ENCODE measurements at regions not wholly inside any gene's neighbourhood (a gene's known extent, or its start where the extent isn't known, plus 50 kb on each side); places are given as distances from the start of the nearest gene placed in this dataset.
A peak's percentile ranks its signal among the peaks of the same experiment; 100 is the strongest.
"Not testable (repeated sequence)": the region's sequence is repeated elsewhere in the genome, so short reads cannot be mapped to it uniquely, and the experiment has no call there.

- H3K27me3 ChIP-seq (ENCODE audit: control insufficient read depth, insufficient read depth, low read length), result peaks cover 6% of the 10 kb centered on the region
Observed at GRCh38 chr2:242046206-242046826, 176.8 kb downstream of the RTP5 start.

GRCh38 chr2:242047963-242048362, 178.4 kb downstream of the RTP5 start:
- H3K27ac ChIP-seq (ENCODE audit: insufficient read depth, low read length), result no peak overlapping the region
- H4K20me1 ChIP-seq (ENCODE audit: control insufficient read depth, extremely low read depth, insufficient read depth, low read length), result no peaks in the 10 kb centered on the region
- no peak overlapping the region for H2AFZ ChIP-seq (ENCODE audit: low read length)
- no peak for DNase-seq (ENCODE audit: low read depth in 2 of 2)
- H3K36me3 ChIP-seq (ENCODE audit: control insufficient read depth, insufficient read depth, low read length), result no peaks in the 10 kb centered on the region
- H3K79me2 ChIP-seq (ENCODE audit: control insufficient read depth, insufficient read depth, low read length), result no peaks in the 10 kb centered on the region
- H3K9me3 ChIP-seq (ENCODE audit: control insufficient read depth, insufficient read depth, low read depth, low read length), result no peaks in the 10 kb centered on the region
- TF ChIP-seq EZH2 (IDR thresholded peaks at IDR 0.05; ENCODE audit: low read length, missing control alignments) (peak; percentile 44), CTCF (conservative IDR thresholded peaks at IDR 0.05 in 1 of 2, IDR thresholded peaks at IDR 0.05 in 1 of 2; ENCODE audit: low read depth in 1 of 2, low read length in 2 of 2) (no peak)
- no peak overlapping the region for H3K4me2 ChIP-seq (ENCODE audit: extremely low read depth, insufficient read depth, low read length)
- peaks cover 6% of the 10 kb centered on the region for H3K27me3 ChIP-seq (ENCODE audit: control insufficient read depth, insufficient read depth, low read length)
- H3K4me1 ChIP-seq (ENCODE audit: control insufficient read depth, extremely low read depth, insufficient read depth, low read length), result no peaks in the 10 kb centered on the region
- no peak overlapping the region for H3K4me3 ChIP-seq (replicated peaks in 1 of 4; ENCODE audit: control extremely low read depth in 1 of 4, insufficient read depth in 1 of 4, low read depth in 3 of 4, low read length in 4 of 4)
- no peak overlapping the region for H3K9ac ChIP-seq (ENCODE audit: insufficient read depth, low read length)

More at GRCh38 chr2:242046206-242046826, 176.8 kb downstream of the RTP5 start:
- no peak overlapping the region for H2AFZ ChIP-seq (ENCODE audit: low read length)
- DNase-seq (ENCODE audit: low read depth in 2 of 2), result no peak
- H3K4me3 ChIP-seq (replicated peaks in 1 of 4; ENCODE audit: control extremely low read depth in 1 of 4, insufficient read depth in 1 of 4, low read depth in 3 of 4, low read length in 4 of 4), result peak overlapping the region in 2 of 4 experiments; percentile 27 to 31
- H3K36me3 ChIP-seq (ENCODE audit: control insufficient read depth, insufficient read depth, low read length), result no peaks in the 10 kb centered on the region
- no peak overlapping the region for H3K4me2 ChIP-seq (ENCODE audit: extremely low read depth, insufficient read depth, low read length)
- no peak overlapping the region for H3K27ac ChIP-seq (ENCODE audit: insufficient read depth, low read length)
- TF ChIP-seq CTCF (conservative IDR thresholded peaks at IDR 0.05 in 1 of 2, IDR thresholded peaks at IDR 0.05 in 1 of 2; ENCODE audit: low read depth in 1 of 2, low read length in 2 of 2) (no peak), EZH2 (IDR thresholded peaks at IDR 0.05; ENCODE audit: low read length, missing control alignments) (no peak)
- H3K9me3 ChIP-seq (ENCODE audit: control insufficient read depth, insufficient read depth, low read depth, low read length), result no peaks in the 10 kb centered on the region
- H3K4me1 ChIP-seq (ENCODE audit: control insufficient read depth, extremely low read depth, insufficient read depth, low read length), result no peaks in the 10 kb centered on the region
- H3K79me2 ChIP-seq (ENCODE audit: control insufficient read depth, insufficient read depth, low read length), result no peaks in the 10 kb centered on the region
- no peak overlapping the region for H3K9ac ChIP-seq (ENCODE audit: insufficient read depth, low read length)
- H4K20me1 ChIP-seq (ENCODE audit: control insufficient read depth, extremely low read depth, insufficient read depth, low read length), result no peaks in the 10 kb centered on the region

- no peak for TF ChIP-seq CTCF (conservative IDR thresholded peaks at IDR 0.05 in 1 of 2, IDR thresholded peaks at IDR 0.05 in 1 of 2; ENCODE audit: low read depth in 1 of 2, low read length in 2 of 2)
- Histone ChIP-seq H4K20me1 (ENCODE audit: control insufficient read depth, extremely low read depth, insufficient read depth, low read length) (no peaks in the 10 kb centered on the region), H3K27me3 (ENCODE audit: control insufficient read depth, insufficient read depth, low read length) (peaks cover 6% of the 10 kb centered on the region), H3K4me2 (ENCODE audit: extremely low read depth, insufficient read depth, low read length) (no peak overlapping the region), H3K79me2 (ENCODE audit: control insufficient read depth, insufficient read depth, low read length) (no peaks in the 10 kb centered on the region), H3K4me3 (replicated peaks in 1 of 4; ENCODE audit: control extremely low read depth in 1 of 4, insufficient read depth in 1 of 4, low read depth in 3 of 4, low read length in 4 of 4) (no peak overlapping the region), H3K36me3 (ENCODE audit: control insufficient read depth, insufficient read depth, low read length) (no peaks in the 10 kb centered on the region), H3K9ac (ENCODE audit: insufficient read depth, low read length) (no peak overlapping the region), H3K9me3 (ENCODE audit: control insufficient read depth, insufficient read depth, low read depth, low read length) (no peaks in the 10 kb centered on the region), H3K27ac (ENCODE audit: insufficient read depth, low read length) (no peak overlapping the region), H3K4me1 (ENCODE audit: control insufficient read depth, extremely low read depth, insufficient read depth, low read length) (no peaks in the 10 kb centered on the region), H2AFZ (ENCODE audit: low read length) (no peak overlapping the region)
- DNase-seq (ENCODE audit: low read depth in 2 of 2), result no peak
Observed at GRCh38 chr2:242048479-242048878, 178.9 kb downstream of the RTP5 start.

- not testable (repeated sequence) for H3K4me3 ChIP-seq (replicated peaks in 1 of 4; ENCODE audit: control extremely low read depth in 1 of 4, insufficient read depth in 1 of 4, low read depth in 3 of 4, low read length in 4 of 4); H3K27me3 ChIP-seq (ENCODE audit: control insufficient read depth, insufficient read depth, low read length); H3K27ac ChIP-seq (ENCODE audit: insufficient read depth, low read length); H4K20me1 ChIP-seq (ENCODE audit: control insufficient read depth, extremely low read depth, insufficient read depth, low read length); H3K4me1 ChIP-seq (ENCODE audit: control insufficient read depth, extremely low read depth, insufficient read depth, low read length); H3K36me3 ChIP-seq (ENCODE audit: control insufficient read depth, insufficient read depth, low read length); H3K9ac ChIP-seq (ENCODE audit: insufficient read depth, low read length); H3K9me3 ChIP-seq (ENCODE audit: control insufficient read depth, insufficient read depth, low read depth, low read length); H3K4me2 ChIP-seq (ENCODE audit: extremely low read depth, insufficient read depth, low read length); DNase-seq (ENCODE audit: low read depth in 2 of 2); H2AFZ ChIP-seq (ENCODE audit: low read length); H3K79me2 ChIP-seq (ENCODE audit: control insufficient read depth, insufficient read depth, low read length)
Observed at GRCh38 chr2:242049492-242049891, 180.0 kb downstream of the RTP5 start.

Measured in fibroblast of lung (primary cell).